Activated T-cell treated with anti-CD3 and anti-CD28 coated beads, Interleukin-2, amount 50 U/mL, for 48 hours (primary cell): ENCODE measurements at regions not wholly inside any gene's neighbourhood (a gene's known extent, or its start where the extent isn't known, plus 50 kb on each side); places are given as distances from the start of the nearest gene placed in this dataset.
"Not testable (repeated sequence)": the region's sequence is repeated elsewhere in the genome, so short reads cannot be mapped to it uniquely, and the experiment has no call there.

Experiments
- DNase-seq, 2 experiments: peaks; one replicate each; pipeline ENCODE4 v3.0.0-alpha.2; 2020

DNA sequence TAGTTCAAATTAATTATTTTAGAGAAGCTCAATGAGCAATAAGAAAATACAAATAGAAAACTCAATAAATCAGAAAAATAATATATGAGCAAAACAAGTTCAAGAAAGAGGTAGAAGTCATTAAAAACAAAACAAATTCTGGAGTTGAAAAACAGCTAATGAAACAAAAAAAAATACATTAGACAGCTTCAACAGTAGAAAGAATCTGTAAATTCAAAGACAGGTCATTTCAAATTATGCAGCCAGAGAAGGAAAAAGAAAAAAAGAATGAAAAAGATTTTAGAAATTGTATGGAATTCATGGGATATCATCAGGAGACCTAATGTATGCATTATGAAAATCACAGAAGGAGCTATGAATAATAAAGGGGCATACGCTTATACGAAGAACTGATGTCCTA lies 795.3 kb upstream of the ADGRB3 start:
- DNase-seq = no peak

DNA sequence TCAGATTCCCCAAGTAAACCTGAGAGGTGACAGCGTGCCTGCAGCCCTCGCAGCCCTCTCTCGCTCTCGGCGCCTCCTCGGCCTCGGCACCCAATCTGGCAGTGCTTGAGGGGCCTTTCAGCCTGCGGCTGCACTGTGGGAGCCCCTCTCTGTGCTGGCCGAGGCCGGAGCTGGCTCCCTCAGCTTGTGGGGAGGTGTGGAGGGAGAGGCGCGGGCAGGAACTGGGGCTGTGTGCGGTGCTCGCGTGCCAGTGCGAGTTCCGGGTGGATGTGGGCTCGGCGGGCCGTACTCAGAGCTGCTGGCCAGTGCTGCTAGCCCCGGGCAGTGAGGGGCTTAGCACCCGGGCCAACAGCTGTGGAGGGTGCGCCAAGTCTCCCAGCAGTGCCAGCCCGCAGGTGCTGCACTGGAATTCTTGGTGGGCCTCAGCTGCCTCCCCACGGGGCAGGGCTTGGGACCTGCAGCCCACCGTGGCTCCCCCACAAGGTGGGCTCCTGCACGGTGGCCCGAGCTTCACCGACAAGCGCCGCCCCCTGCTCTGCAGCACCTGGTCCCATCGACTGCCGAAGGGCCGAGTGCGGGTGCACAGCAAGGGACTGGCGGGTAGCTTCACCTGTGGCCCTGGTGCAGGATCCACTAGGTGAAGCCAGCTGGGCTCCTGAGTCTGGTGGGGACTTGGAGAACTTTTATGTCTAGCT lies 809.7 kb upstream of the ADGRB3 start:
- DNase-seq = no peak

DNA sequence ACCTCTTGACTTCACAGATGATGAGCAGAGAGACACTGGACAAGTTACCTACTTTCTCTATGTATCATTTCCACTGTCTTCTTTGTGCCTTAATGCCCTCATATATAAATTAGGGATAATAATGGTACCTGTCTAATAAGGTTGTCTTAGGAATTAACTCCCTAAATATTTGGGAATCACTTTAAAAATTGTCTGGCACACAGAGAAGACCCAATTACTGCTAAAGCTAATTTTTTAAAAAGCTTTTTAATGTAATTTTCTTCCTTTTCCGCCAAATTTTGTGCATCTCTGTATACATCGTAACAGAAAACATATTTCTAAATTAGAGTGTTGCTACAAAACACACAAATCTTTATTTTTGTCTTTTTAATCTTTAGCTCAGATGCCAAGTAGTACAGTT lies 816.8 kb upstream of the ADGRB3 start:
- DNase-seq = no peak

DNA sequence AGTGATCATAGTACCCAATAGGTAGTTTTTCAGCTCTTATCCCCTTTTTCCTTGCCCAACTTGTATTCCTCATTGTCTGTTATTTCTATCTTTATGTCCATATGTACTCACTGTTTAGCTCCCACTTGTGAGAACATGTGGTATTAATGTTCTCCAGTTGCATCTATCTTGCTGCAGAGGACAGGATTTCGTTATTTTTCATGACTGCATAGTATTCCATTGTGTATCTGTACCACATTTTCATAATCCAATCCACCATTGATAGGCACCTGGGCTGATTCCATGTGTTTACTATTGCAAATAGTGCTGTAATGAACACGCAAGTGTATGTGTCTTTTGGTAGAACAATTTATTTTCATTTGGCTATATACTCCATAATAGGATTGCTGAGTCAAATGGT lies 819.5 kb upstream of the ADGRB3 start:
- no peak for DNase-seq

DNA sequence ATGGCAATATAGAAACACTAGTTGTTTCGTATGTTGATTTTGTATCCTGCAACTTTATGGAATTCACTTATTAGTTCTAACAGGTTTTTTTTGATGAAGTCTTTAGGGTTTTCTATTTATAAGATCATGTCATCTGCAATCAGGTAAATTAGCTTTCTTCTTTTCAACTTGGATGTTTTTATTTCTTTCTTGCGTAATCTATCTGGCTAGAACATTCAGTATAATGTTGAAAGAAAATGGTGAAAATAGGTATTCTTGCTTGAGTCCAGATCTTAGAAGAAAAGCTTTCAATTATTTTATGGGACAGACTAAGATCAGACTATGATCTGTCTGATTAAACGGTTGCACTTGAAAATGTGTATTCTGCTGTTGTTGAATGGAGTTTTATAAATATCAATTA lies 820.8 kb upstream of the ADGRB3 start:
- DNase-seq = no peak

DNA sequence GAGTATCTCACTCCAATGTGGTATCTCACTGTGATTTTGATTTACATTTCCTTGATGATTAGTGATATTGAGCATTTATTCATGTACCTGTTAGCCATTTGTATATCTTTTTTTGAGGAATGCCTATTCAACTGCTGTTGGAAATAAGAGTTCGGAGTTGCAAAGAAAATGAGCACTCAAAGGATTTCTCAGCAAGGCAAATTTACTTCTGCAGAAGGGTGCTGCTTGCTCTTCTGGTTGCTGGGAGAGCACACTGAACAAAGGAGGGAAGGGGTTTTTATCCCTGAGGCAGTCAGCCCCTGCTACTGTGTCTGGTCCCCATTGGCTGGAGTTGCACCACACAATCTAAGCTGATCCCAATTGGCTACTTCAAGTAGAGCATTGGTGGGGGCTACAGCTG lies 822.4 kb upstream of the ADGRB3 start:
- DNase-seq = no peak

DNA sequence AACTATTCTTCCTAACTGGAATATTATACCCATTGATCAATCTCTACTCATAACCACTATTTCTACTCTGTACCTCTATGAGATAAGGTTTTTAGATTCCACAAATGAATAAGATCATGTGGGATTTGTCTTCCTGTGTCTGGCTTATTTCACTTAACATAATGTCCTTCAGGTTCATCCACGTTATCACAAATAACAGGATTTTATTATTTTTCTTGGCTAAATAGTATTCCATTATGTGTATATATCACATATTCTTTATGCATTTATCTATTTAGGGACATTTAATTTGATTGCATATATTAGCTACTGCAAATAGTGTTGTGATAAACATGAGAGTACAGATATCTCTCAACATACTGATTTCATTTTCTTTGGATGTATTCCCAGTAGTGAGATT lies 823.0 kb upstream of the ADGRB3 start:
- DNase-seq = no peak

DNA sequence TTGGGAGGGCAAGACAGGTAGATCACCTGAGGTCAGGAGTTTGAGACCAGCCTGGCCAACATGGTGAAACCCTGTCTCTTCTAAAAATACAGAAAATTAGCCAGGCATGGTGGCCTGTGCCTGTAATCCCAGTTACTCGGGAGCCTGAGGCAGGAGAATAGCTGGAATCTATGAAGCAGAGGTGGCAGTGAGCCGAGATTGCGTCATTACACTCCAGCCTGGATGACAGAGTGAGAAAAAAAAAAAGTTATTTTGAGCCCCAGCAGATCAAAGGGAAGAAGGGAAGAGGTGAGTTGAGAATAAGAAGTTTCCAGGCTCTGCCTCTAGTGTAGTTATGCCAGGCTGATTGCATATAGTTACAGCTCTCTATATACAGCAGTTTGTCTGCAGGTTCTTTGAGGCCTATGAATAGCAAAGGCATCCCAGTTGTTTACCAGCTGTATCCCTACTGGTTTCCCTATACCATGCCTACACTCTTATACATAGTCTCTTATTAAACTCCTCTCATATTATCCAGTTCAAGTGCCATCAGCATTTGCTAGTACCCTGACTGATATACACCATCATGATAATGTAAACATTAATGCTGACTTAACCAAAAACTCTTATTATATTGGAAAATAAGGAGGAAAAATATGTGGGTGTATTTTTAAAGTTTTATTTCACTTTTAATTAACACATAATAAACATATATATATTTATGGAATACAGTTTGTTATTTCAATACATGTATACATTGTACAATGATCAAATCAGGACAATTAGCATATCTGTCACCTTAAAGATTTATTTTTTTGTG lies 823.6 kb upstream of the ADGRB3 start:
- DNase-seq = no peak

DNA sequence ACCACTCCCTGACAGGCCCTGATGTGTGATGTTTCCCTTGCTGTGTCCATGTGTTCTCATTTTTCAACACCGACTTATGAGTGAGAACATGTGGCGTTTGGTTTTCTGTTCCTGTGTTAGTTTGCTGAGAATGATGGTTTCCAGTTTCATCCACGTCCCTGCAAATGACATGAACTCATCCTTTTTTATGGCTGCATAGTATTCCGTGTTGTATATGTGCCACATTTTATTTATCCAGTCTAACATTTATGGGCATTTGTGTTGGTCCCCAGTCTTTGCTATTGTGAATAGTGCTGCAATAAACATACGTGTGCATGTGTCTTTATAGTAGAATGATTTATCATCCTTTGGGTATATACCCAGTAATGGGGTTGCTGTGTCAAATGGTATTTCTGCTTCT lies 830.3 kb upstream of the ADGRB3 start:
- not testable (repeated sequence) for DNase-seq

DNA sequence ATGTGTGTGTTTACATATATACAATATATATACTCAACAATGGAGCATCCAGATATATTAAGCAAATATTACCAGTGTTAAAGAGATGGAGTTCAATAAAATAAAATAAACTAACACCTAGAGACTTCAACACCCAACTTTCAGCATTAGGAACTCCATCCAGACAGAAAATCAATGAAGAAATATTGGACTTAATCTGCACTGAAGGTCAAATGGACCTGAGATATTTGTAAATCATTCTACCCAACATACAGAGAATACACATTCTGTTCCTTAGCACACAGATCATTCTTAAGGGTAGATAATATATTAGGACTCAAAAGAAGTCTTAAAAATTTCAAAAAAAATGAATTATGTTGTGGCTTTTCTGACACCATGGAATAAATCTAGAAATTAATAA lies 832.3 kb upstream of the ADGRB3 start:
- DNase-seq = no peak

DNA sequence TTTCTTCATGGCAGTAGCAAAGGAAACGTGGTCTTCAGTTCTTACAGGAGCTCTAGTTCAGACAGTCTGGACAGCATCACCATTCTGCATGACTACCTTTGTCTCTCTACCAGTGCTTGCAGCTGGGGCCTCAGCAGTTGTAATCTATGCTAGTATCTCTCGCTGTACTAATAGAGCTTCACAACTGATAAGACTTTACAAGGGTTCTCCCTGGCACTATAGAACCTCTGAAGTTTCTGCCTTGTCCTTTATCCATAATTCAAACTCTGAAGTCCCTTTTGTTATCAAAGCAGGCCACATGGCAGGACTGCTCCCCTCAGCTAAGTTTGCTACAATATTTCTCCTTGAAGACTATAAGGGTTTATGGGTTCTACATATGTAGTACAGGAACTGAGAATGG lies 842.1 kb upstream of the ADGRB3 start:
- no peak for DNase-seq

DNA sequence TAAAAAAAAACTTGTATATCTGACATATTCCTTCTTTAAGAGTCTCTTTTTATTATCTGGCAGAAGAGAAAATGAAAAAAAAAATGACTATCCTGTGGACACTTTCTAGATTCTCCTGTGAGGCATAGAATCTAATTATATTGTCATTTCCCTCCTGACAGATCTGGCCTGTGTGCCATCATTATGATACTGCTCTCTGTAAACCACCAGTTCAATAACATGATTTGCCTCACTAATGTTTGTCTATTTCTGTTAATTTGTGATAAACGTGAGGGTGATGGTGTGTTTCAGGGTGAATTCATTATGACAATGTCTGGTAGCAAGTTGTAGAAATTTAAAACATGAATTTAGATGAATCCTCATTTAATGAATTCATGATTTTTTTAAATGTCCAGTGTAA lies 844.5 kb upstream of the ADGRB3 start:
- DNase-seq = no peak

DNA sequence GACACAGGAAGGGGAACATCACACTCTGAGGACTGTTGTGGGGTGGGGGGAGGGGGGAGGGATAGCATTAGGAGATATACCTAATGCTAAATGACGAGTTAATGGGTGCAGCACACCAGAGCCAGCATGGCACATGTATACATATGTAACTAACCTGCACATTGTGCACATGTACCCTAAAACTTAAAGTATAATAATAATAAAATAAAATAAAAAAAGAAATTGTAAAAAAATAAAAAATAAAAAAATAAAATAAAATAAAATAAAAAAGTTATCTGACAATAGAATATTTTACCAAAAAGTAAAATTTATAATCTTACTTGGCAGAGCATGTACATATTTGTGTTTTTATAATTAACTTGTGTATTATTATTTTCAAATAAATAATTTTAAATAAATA lies 848.0 kb upstream of the ADGRB3 start:
- DNase-seq = not testable (repeated sequence)

DNA sequence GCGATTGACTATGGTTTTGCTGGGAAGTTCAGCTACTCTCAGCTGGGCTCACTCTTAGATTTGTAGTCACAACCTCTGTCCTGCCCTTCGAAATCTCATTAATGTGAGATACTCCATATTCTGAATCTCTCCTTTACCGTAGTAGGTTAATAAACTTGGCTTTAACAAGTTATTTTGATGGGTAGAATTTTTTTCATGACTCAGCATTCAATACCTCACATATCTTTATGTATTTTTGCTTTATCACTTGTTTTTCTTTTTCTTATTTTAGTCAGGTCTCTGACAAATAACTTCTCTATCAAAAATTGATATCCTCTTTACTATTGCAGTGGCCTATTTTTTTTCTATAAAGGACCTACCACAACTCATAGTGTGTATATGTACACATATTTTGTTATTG lies 855.2 kb upstream of the ADGRB3 start:
- no peak for DNase-seq

DNA sequence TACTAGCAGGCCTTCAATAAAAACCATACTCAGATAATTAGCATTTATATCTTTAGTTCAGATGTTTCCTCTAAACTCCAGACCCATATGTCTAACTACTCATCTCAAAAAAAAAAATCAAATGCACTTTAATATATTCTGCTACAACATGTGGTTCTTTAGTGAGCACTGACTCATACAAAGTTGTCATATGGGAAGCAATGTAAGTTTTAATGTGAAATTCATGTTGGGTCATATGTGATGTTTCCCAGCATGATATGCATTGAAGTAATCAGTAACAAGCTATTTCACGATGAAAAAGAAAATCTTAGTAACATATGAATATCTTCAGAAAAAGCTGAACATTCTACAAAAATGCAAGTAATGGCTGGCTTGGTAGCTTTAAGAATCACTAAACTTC lies 859.7 kb upstream of the ADGRB3 start:
- no peak for DNase-seq

DNA sequence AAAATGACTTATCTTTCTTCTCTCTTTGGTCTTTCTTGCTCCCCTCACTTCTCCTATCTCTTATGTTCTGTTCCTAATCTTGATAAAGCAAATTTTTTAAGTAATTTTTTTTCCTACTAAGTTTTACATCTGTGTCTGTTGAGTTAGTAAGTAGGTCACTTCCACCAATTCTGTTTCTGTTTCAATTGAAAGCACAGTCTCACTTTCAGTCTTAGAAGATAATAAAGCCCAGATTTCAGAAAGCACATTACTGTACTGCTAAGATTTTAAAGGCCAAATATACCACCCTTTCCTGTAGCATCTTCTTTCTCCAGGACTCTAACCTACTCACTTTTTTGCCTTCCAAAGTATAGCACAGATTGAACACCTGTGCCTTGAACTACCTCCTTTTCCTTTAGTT lies 866.1 kb upstream of the ADGRB3 start:
- no peak for DNase-seq

DNA sequence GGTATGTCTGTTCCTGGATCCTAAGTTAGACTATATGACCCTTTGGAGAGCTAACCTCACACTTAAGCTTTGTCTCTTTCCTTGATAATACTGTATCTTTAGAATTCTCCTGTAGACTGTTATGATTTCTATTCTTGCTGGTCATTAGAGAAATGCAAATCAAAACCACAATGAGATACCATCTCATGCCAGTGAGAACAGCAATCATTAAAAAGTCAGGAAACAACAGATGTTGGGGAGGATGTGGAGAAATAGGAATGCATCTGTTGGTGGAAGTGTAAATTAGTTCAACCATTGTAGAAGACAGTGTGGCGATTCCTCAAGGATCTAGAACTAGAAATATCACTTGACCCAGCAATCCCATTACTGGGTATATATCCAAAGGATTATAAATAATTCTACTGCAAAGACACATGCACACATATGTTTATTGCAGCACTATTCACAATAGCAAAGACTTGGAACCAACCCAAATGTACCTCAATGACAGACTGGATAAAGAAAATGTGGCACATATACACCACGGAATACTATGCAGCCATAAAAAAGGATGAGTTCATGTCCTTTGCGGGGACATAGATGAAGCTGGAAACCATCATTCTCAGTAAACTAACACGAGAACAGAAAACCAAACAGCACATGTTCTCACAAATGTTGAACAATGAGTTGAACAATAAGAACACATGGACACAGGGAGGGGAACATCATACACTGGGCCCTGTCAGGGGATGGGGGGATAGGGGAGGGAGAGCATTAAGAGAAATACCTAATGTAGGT lies 867.8 kb upstream of the ADGRB3 start:
- not testable (repeated sequence) for DNase-seq

DNA sequence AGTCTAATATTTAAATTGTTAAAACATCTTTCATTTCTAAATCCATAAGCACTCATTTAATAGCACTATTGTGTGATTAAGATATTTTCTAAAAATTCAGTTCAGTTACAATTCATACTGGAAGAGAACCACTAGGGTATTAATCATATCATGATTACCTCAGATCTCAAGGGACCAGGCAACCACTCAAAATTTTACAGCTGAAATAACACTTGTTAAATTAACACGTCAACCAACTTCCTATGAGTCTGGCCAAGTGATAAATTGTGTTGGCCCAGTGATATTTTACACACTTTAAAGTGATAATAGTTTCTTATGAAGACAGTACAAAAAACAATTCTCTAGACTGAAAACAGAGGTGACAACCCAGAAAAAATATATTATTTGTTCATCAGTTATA lies 869.0 kb upstream of the ADGRB3 start:
- no peak for DNase-seq

DNA sequence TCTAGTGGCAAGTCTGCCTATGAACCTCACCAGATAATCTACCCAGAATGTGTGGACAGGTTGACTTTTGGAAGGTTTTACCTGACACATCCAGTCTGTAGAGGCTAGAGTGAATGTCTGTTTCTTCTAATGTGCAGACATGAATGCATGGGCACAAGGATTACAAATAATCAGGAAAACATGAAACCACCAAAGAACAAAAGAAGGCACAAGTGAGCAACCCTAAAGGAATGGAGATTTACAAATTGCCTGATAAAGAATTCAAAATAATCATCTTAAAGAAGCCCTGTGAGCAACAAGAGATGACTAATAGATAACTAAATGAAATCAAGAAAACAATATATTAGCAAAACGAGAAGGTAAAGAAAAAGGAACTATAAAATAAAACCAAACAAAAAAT lies 876.1 kb upstream of the ADGRB3 start:
- DNase-seq = no peak

DNA sequence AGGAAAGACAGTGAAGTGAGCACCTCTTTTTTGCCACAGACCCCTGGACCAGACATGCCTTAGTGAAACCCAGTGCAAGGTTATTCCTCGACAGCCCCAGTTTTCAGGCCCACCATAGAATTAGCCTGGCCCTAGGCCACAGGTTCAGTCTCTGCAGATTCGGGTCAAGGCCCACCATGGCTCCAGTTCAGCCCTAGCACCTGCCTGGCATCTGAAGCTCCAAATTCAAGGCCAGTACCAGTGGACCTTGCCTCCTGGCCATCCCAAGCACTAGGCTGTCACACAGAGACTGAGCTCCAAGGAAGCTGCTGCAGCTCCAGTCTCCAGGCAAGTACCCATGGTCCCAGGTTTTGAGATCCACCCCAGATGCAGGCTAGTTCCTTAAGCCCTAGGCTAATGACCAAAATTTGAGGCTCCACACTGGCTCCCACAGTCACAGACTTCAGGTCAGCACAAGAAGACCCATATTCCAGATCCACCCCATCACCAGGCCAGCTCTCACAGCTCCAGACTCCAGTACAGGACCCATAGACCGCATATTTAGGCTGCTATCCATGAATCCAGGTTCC lies 877.5 kb upstream of the ADGRB3 start:
- no peak for DNase-seq

DNA sequence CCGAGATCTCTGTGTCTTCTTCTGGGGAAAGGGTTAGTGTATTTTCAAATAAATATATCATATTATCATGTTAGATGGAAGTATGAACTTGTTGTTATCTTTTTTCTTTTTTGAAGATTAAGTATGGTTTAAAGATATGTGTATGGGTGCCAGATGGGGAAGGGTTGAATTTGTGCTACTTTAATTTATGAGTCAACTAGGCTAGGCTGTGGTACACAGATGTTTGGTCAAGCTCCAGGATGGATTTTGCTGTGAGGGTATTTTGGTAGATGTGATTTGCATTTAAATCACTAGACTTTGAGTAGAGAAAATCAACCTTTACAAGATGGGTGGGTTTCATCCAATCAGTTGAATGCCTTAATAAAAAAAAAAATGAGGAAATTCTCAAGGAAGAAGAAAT lies 886.6 kb upstream of the ADGRB3 start:
- no peak for DNase-seq

DNA sequence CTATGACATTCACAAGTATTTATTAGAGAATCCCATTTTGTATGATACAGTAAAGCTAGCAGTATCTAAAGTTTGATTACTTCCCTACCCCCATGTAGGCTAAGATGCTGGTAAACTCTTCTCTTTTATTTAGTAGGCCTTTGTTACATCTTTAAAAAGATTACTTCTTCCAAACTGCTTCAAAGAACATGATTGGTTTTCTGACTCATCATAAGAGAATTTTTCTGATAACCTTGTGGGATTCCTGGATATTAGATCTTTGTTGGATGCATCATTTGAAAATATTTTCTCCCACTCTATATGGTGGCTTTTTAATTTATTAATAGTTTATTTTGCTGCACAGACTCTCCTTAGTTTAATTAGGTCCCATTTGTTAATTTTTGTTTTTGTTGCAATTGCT lies 898.3 kb upstream of the ADGRB3 start:
- no peak for DNase-seq

DNA sequence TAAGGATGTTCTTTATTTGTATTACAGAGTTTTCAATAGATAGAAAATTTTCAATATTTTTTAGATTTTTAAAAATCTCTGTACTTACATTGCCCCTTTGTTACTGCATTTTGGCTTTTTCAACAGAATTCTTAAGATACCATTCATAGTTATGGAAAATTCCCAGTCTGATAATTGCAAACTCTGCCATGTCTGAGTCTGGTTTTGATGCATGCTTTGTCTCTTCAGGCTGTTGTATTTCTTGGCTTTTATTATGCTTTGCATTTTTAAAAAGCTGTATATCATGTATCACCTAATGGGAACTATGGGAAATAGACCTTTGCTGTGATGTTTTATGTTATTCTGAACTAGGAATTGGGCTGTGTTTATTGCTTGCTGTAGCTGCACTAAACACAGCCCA lies 898.9 kb upstream of the ADGRB3 start:
- DNase-seq = no peak

DNA sequence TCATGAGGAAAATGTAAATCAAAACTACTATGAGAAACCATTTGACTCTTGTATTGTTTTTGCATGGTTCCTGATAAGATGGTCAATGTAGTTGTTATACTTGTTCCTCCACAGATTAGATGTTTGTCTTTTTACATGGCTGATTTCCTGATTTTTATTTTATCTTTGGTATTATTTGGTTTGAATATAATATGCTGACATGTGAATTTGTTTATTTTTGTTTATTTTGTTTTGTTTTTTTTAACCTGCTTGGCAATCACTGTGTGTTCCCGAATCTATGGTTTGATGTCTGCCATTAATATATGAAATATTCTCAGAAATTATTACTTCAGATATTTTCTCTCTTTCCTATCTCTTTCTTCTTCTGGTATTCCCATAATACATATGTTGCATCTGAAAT lies 899.5 kb upstream of the ADGRB3 start:
- no peak for DNase-seq
